Activated CD4-positive, alpha-beta T cell treated with anti-CD3 and anti-CD28 coated beads, Interleukin-2, amount 50 U/mL, for 24 hours (primary cell): ENCODE measurements at regions not wholly inside any gene's neighbourhood (a gene's known extent, or its start where the extent isn't known, plus 50 kb on each side); places are given as distances from the start of the nearest gene placed in this dataset.

ENCODE experiments used
- DNase-seq, 2 donors: peaks; one replicate each; pipeline ENCODE4 v3.0.0-alpha.2; 2020; ENCODE audit warnings: low read depth in 1 of 2, low spot score in 1 of 2

- no peak for DNase-seq
Measured at GRCh38 chr5:68161156-68161555, 54.4 kb upstream of the PIK3R1 start.

GRCh38 chr5:68159224-68159951 lies 56.2 kb upstream of the PIK3R1 start:
- no peak for DNase-seq

GRCh38 chr5:68155940-68156339 lies 59.6 kb upstream of the PIK3R1 start:
- DNase-seq: no peak

GRCh38 chr5:68154119-68154857 lies 61.3 kb upstream of the PIK3R1 start:
- DNase-seq: no peak

GRCh38 chr5:68151812-68152211 lies 63.7 kb upstream of the PIK3R1 start:
- DNase-seq: no peak

GRCh38 chr5:68149189-68149588 lies 66.4 kb upstream of the PIK3R1 start:
- DNase-seq: no peak

- DNase-seq: no peak
Measured at GRCh38 chr5:68148096-68148495, 67.5 kb upstream of the PIK3R1 start.

GRCh38 chr5:68147659-68148058 lies 67.9 kb upstream of the PIK3R1 start:
- DNase-seq: no peak

- DNase-seq: no peak
Measured at GRCh38 chr5:68141494-68141893, 74.1 kb upstream of the PIK3R1 start.

- no peak for DNase-seq
Measured at GRCh38 chr5:68140763-68141162, 74.8 kb upstream of the PIK3R1 start.

GRCh38 chr5:68139611-68140441 lies 75.7 kb upstream of the PIK3R1 start:
- DNase-seq: no peak

- DNase-seq: no peak
Measured at GRCh38 chr5:68137511-68138140, 77.9 kb upstream of the PIK3R1 start.

GRCh38 chr5:68134669-68135313 lies 80.8 kb upstream of the PIK3R1 start:
- DNase-seq: no peak

GRCh38 chr5:68134033-68134668 lies 81.4 kb upstream of the PIK3R1 start:
- no peak for DNase-seq

GRCh38 chr5:68130253-68130652 lies 85.3 kb upstream of the PIK3R1 start:
- no peak for DNase-seq

- no peak for DNase-seq
Measured at GRCh38 chr5:68129364-68129763, 86.2 kb upstream of the PIK3R1 start.

- DNase-seq: no peak
Measured at GRCh38 chr5:68126886-68127285, 88.7 kb upstream of the PIK3R1 start.

- DNase-seq: no peak
Measured at GRCh38 chr5:68122439-68123328, 92.9 kb upstream of the PIK3R1 start.

GRCh38 chr5:68116868-68117411 lies 98.6 kb upstream of the PIK3R1 start:
- no peak for DNase-seq
